H9 (cell line): ENCODE measurements at regions not wholly inside any gene's neighbourhood (a gene's known extent, or its start where the extent isn't known, plus 50 kb on each side); places are given as distances from the start of the nearest gene placed in this dataset.

Experiments used
- DNase-seq: peaks from one replicate; pipeline ENCODE4 v3.0.0-alpha.2; 2017
- H2AFZ ChIP-seq: one replicate; pipeline ENCODE4 v1.6.1; 2013; ENCODE audit warnings: mild to moderate bottlenecking, low read length, control low read depth, moderate library complexity
- H2AK5ac ChIP-seq: 2 replicates; pipeline ENCODE4 v1.6.1; 2013; ENCODE audit warnings: low read length, control low read depth, mixed read lengths; ENCODE audit not compliant: insufficient read length
- H2BK120ac ChIP-seq: one replicate; pipeline ENCODE4 v1.6.1; 2013; ENCODE audit warnings: low read depth, mild to moderate bottlenecking, low read length, control low read depth, inconsistent platforms; ENCODE audit not compliant: poor library complexity, severe bottlenecking
- H2BK12ac ChIP-seq: 2 replicates; pipeline ENCODE4 v1.6.1; 2013; ENCODE audit warnings: low read length, control low read depth, mixed read lengths, low read depth; ENCODE audit not compliant: insufficient read length
- H2BK15ac ChIP-seq: 2 replicates; pipeline ENCODE4 v1.6.1; 2013; ENCODE audit warnings: low read depth, low read length, control low read depth
- H2BK20ac ChIP-seq: one replicate; pipeline ENCODE4 v1.6.1; 2013; ENCODE audit warnings: low read depth, mild to moderate bottlenecking, low read length, control low read depth, inconsistent platforms; ENCODE audit not compliant: poor library complexity, severe bottlenecking
- H2BK5ac ChIP-seq: 2 replicates; pipeline ENCODE4 v1.6.1; 2013; ENCODE audit warnings: low read length, control low read depth, mixed read lengths; ENCODE audit not compliant: insufficient read length
- H3K14ac ChIP-seq: 2 replicates; pipeline ENCODE4 v1.6.1; 2013; ENCODE audit warnings: low read length, control low read depth; ENCODE audit not compliant: insufficient read depth
- H3K18ac ChIP-seq: 2 replicates; pipeline ENCODE4 v1.6.1; 2013; ENCODE audit warnings: low read depth, mild to moderate bottlenecking, mixed read lengths, low read length, control low read depth; ENCODE audit not compliant: insufficient read length
- H3K23ac ChIP-seq: 2 replicates; pipeline ENCODE4 v1.6.1; 2013; ENCODE audit warnings: low read length, control low read depth, mixed read lengths, low read depth; ENCODE audit not compliant: insufficient read length
- H3K23me2 ChIP-seq: 2 replicates; pipeline ENCODE4 v1.6.1; 2013; ENCODE audit warnings: low read depth, mild to moderate bottlenecking, mixed read lengths, low read length, control low read depth; ENCODE audit not compliant: insufficient read length, poor library complexity, severe bottlenecking
- H3K27ac ChIP-seq: 2 replicates; pipeline ENCODE4 v1.5.1; 2013; ENCODE audit warnings: low read length, control low read depth, mixed read lengths, low read depth; ENCODE audit not compliant: insufficient read length
- H3K27me3 ChIP-seq: 2 replicates; pipeline ENCODE4 v1.6.1; 2013; ENCODE audit warnings: low read length, control low read depth, inconsistent platforms; ENCODE audit not compliant: insufficient read depth
- H3K4ac ChIP-seq: 2 replicates; pipeline ENCODE4 v1.6.1; 2013; ENCODE audit warnings: low read depth, mild to moderate bottlenecking, control low read depth, inconsistent platforms, low read length, moderate library complexity
- H3K4me1 ChIP-seq: 2 replicates; pipeline ENCODE4 v1.6.1; 2013; ENCODE audit warnings: low read length, control low read depth, inconsistent platforms; ENCODE audit not compliant: insufficient read depth
- H3K4me2 ChIP-seq: 2 replicates; pipeline ENCODE4 v1.6.1; 2013; ENCODE audit warnings: low read length, control low read depth, mixed read lengths; ENCODE audit not compliant: insufficient read length, insufficient read depth
- H3K56ac ChIP-seq: 2 replicates; pipeline ENCODE4 v1.6.1; 2013; ENCODE audit warnings: low read depth, mild to moderate bottlenecking, mixed read lengths, low read length, control low read depth; ENCODE audit not compliant: insufficient read length
- H3K79me1 ChIP-seq: 2 replicates; pipeline ENCODE4 v1.6.1; 2013; ENCODE audit warnings: low read depth, mild to moderate bottlenecking, moderate library complexity, low read length, control low read depth, inconsistent platforms; ENCODE audit not compliant: insufficient read depth, poor library complexity, severe bottlenecking
- H3K79me2 ChIP-seq: 2 replicates; pipeline ENCODE4 v1.6.1; 2013; ENCODE audit warnings: low read length, control low read depth, inconsistent platforms; ENCODE audit not compliant: insufficient read depth
- H3K9ac ChIP-seq: 2 replicates; pipeline ENCODE4 v1.6.1; 2013; ENCODE audit warnings: low read length, control low read depth, mixed read lengths; ENCODE audit not compliant: insufficient read length; ENCODE audit errors: extremely low read depth
- H3K9me3 ChIP-seq: one replicate; pipeline ENCODE4 v1.6.1; 2013; ENCODE audit warnings: low read depth, low read length, inconsistent platforms; ENCODE audit not compliant: control insufficient read depth
- H3T11ph ChIP-seq: one replicate; pipeline ENCODE4 v1.6.1; 2013; ENCODE audit warnings: mild to moderate bottlenecking, low read length, control low read depth, inconsistent platforms
- H4K20me1 ChIP-seq: one replicate; pipeline ENCODE4 v1.6.1; 2013; ENCODE audit not compliant: control insufficient read depth, insufficient read length, insufficient read depth
- H4K5ac ChIP-seq: 2 replicates; pipeline ENCODE4 v1.6.1; 2013; ENCODE audit warnings: low read depth, mild to moderate bottlenecking, mixed read lengths, low read length, control low read depth; ENCODE audit not compliant: insufficient read length
- H4K8ac ChIP-seq: replicated peaks from 2 replicates; pipeline ENCODE4 v1.6.1; 2013; ENCODE audit warnings: low read length, control low read depth, mixed read lengths, low read depth; ENCODE audit not compliant: insufficient read length
- H4K91ac ChIP-seq: 2 replicates; pipeline ENCODE4 v1.6.1; 2013; ENCODE audit warnings: low read depth, mild to moderate bottlenecking, moderate library complexity, mixed read lengths, low read length, control low read depth; ENCODE audit not compliant: insufficient read length
- H3K27ac Mint-ChIP-seq, 3 experiments: 2 replicates in 2 of 3; 3 replicates in 1 of 3; pipeline ENCODE4 v1.8.0; 2020 to 2021; ENCODE audit warnings: mixed read lengths in 3 of 3, mild to moderate bottlenecking in 1 of 3, moderate library complexity in 1 of 3
- H3K27me3 Mint-ChIP-seq: 2 replicates; pipeline ENCODE4 v1.8.0; 2021; ENCODE audit warnings: low read depth, mild to moderate bottlenecking, moderate library complexity, mixed read lengths
- H3K36me3 Mint-ChIP-seq, 3 experiments: 2 replicates in 2 of 3; 3 replicates in 1 of 3; pipeline ENCODE4 v1.8.0; 2020 to 2021; ENCODE audit warnings: low read depth in 3 of 3, mixed read lengths in 3 of 3; ENCODE audit not compliant: insufficient read depth in 1 of 3
- H3K4me1 Mint-ChIP-seq, 2 experiments: 2 replicates each; pipeline ENCODE4 v1.8.0; 2020; ENCODE audit warnings: mixed read lengths in 2 of 2
- H3K4me3 Mint-ChIP-seq, 2 experiments: 2 replicates in 1 of 2; 3 replicates in 1 of 2; pipeline ENCODE4 v1.8.0; 2020 to 2021; ENCODE audit warnings: mild to moderate bottlenecking in 2 of 2, mixed read lengths in 2 of 2, moderate library complexity in 1 of 2
- H3K9me3 Mint-ChIP-seq, 2 experiments: 2 replicates in 1 of 2; 3 replicates in 1 of 2; pipeline ENCODE4 v1.8.0; 2020; ENCODE audit warnings: mild to moderate bottlenecking in 2 of 2, mixed read lengths in 2 of 2, moderate library complexity in 1 of 2
- CTCF ChIP-seq: fragments of 200-600 bp; sonication (generic); conservative IDR thresholded peaks from 3 replicates; pipeline ENCODE4 v1.8.0; 2021; ENCODE audit warnings: antibody characterized with exemption, mild to moderate bottlenecking
- WGBS: extraction: QIAGEN DNeasy Blood & Tissue Kit; methylation state at CpG from one replicate; pipeline ENCODE4 v1.1.7; 2013; ENCODE audit warnings: missing lambda C conversion rate, low lambda C conversion rate, mixed read lengths; ENCODE audit not compliant: insufficient read length; ENCODE audit errors: extremely low coverage; 5-methylcytosine and 5-hydroxymethylcytosine counted together

GRCh38 chr22:22155146-22155545, 89.4 kb upstream of the VPREB1 start:
- Histone ChIP-seq H3K79me2 (no peaks in the 10 kb centered on the region), H3T11ph (no peak overlapping the region), H3K9me3 (no peaks in the 10 kb centered on the region), H4K20me1 (no peaks in the 10 kb centered on the region), H2BK120ac (no peak overlapping the region), H3K27ac (no peak overlapping the region), H3K14ac (no peak overlapping the region), H4K8ac (no peak overlapping the region), H3K9ac (no peak overlapping the region), H3K79me1 (no peaks in the 10 kb centered on the region), H3K4ac (no peak overlapping the region), H2BK5ac (no peak overlapping the region), H2AFZ (no peak overlapping the region), H2BK12ac (no peak overlapping the region), H2BK15ac (no peak overlapping the region), H4K91ac (no peak overlapping the region), H3K18ac (no peak overlapping the region), H2AK5ac (no peak overlapping the region), H3K27me3 (peaks cover 56% of the 10 kb centered on the region), H3K4me1 (no peaks in the 10 kb centered on the region), H4K5ac (no peak overlapping the region), H3K4me2 (no peak overlapping the region), H2BK20ac (no peak overlapping the region), H3K23ac (no peak overlapping the region), H3K56ac (no peak overlapping the region), H3K23me2 (no peaks in the 10 kb centered on the region)
- Mint-ChIP-seq H3K9me3 (peaks cover 3 to 4% of the 10 kb centered on the region in 2 experiments; a peak in 3 of 5 replicates), H3K4me3 (no peak overlapping the region), H3K4me1 (no peaks in the 10 kb centered on the region), H3K27ac (no peak overlapping the region), H3K36me3 (no peaks in the 10 kb centered on the region), H3K27me3 (peaks cover 100% of the 10 kb centered on the region)
- no peak for TF ChIP-seq CTCF
- no CpG with 5 or more reads among the region's 2 CpGs for WGBS
- DNase-seq = no peak
